ENCODE measurements at regions not wholly inside any gene's neighbourhood (a gene's known extent, or its start where the extent isn't known, plus 50 kb on each side); places are given as distances from the start of the nearest gene placed in this dataset.

- Mint-ChIP-seq H3K9me3 (peaks cover 0 to 10% (median 3%) of the 10 kb centered on the region in 7 donors), H3K27ac (no peak overlapping the region), H3K4me3 (no peak overlapping the region), H3K36me3 (peaks cover 0 to 5% of the 10 kb centered on the region in 2 donors), H3K4me1 (peaks cover 8% of the 10 kb centered on the region), H3K27me3 (ENCODE audit: low read depth in 3 of 3) (peaks cover 33 to 41% (median 38%) of the 10 kb centered on the region in 3 donors)
- peaks cover 3 to 6% of the 10 kb centered on the region in 2 donors for H3K4me1 ChIP-seq (ENCODE audit: control insufficient read depth in 1 of 2, insufficient read depth in 2 of 2, low read length in 2 of 2)
- no peak for DNase-seq
- H3K9ac ChIP-seq (ENCODE audit: insufficient read depth, low read length, poor library complexity, severe bottlenecking) = no peak overlapping the region
- H3K4me3 ChIP-seq (replicated peaks in 1 of 3; ENCODE audit: low read depth in 2 of 3, low read length in 3 of 3) = no peak overlapping the region
- no peaks in the 10 kb centered on the region for H3K36me3 ChIP-seq (replicated peaks in 1 of 2; ENCODE audit: control insufficient read depth in 1 of 2, insufficient read depth in 2 of 2, low read length in 2 of 2)
- H3K79me2 ChIP-seq (ENCODE audit: insufficient read depth, low read length) = no peaks in the 10 kb centered on the region
- no peaks in the 10 kb centered on the region for H4K20me1 ChIP-seq (ENCODE audit: insufficient read depth, low read length)
- no peak overlapping the region for H3K27ac ChIP-seq (ENCODE audit: low read depth in 1 of 2, low read length in 2 of 2)
- no peak for TF ChIP-seq CTCF (IDR thresholded peaks at IDR 0.05)
- no peaks in the 10 kb centered on the region for H3K9me3 ChIP-seq (replicated peaks in 1 of 2; ENCODE audit: control insufficient read depth in 1 of 2, insufficient read depth in 1 of 2, low read length in 2 of 2)
- no peak overlapping the region for H3K4me2 ChIP-seq (replicated peaks; ENCODE audit: extremely low read depth, low read length, poor library complexity, severe bottlenecking)
- peaks cover 15 to 39% of the 10 kb centered on the region in 2 donors for H3K27me3 ChIP-seq (ENCODE audit: control insufficient read depth in 2 of 2, insufficient read depth in 2 of 2, low read length in 2 of 2)
- intact Hi-C loops (cut with micrococcal nuclease) = loop anchor here (5.0 to 10.0 kb wide), 2 partner anchors 363 to 365 kb away; no protein-coding TSS in a partner anchor
- no peak overlapping the region for H2AFZ ChIP-seq (ENCODE audit: insufficient read depth, low read depth, low read length, poor library complexity, severe bottlenecking)
- no CpG with 5 or more reads among the region's 1 CpG for WGBS (ENCODE audit: insufficient coverage)
These were observed 73.5 kb upstream of the CASZ1 start for GRCh38 chr1:10869933-10870332.

DNA sequence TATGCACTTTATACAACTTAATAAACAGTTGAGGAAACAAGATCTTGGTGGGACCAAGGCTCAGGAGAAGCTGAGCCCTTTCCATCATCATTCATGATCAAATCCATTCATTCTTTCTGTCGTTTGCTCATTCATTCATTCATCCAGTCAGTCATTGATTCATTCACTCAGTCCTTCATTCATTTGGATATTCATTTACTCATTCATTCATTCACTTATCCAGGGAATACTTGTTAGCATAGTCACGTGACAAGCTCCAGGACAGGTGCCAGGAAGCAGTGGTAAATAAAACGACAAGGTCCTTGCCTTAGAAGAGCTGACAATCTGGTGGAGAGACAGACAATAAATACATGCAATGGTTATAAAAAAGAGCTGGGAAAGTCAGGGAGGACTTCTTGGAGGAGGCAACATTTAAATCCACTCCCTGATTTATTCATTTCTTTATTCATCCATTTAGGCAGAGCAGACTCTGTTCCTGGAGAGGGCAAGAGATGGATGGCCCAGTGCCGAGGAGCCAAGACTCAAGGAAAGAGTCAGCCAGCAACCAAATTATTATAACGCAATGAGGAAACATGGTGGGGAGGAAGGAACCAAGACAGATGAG is 74.1 kb upstream of the CASZ1 start:
- H3K27ac Mint-ChIP-seq = no peak overlapping the region
- H3K27me3 ChIP-seq (ENCODE audit: control insufficient read depth in 2 of 2, insufficient read depth in 2 of 2, low read length in 2 of 2) = peaks cover 11 to 32% of the 10 kb centered on the region in 2 donors

More for the DNA sequence above, 74.1 kb upstream of the CASZ1 start:
- no peak for DNase-seq
- Histone ChIP-seq H3K4me1 (ENCODE audit: control insufficient read depth in 1 of 2, insufficient read depth in 2 of 2, low read length in 2 of 2) (peaks cover 3 to 6% of the 10 kb centered on the region in 2 donors), H3K27ac (ENCODE audit: low read depth in 1 of 2, low read length in 2 of 2) (no peak overlapping the region), H3K9ac (ENCODE audit: insufficient read depth, low read length, poor library complexity, severe bottlenecking) (no peak overlapping the region), H3K9me3 (replicated peaks in 1 of 2; ENCODE audit: control insufficient read depth in 1 of 2, insufficient read depth in 1 of 2, low read length in 2 of 2) (no peaks in the 10 kb centered on the region), H2AFZ (ENCODE audit: insufficient read depth, low read depth, low read length, poor library complexity, severe bottlenecking) (no peak overlapping the region), H3K79me2 (ENCODE audit: insufficient read depth, low read length) (no peaks in the 10 kb centered on the region), H3K4me2 (replicated peaks; ENCODE audit: extremely low read depth, low read length, poor library complexity, severe bottlenecking) (no peak overlapping the region), H4K20me1 (ENCODE audit: insufficient read depth, low read length) (no peaks in the 10 kb centered on the region), H3K4me3 (replicated peaks in 1 of 3; ENCODE audit: low read depth in 2 of 3, low read length in 3 of 3) (no peak overlapping the region), H3K36me3 (replicated peaks in 1 of 2; ENCODE audit: control insufficient read depth in 1 of 2, insufficient read depth in 2 of 2, low read length in 2 of 2) (no peaks in the 10 kb centered on the region)
- H3K4me3 Mint-ChIP-seq = no peak overlapping the region
- H3K27me3 Mint-ChIP-seq (ENCODE audit: low read depth in 3 of 3) = peaks cover 26 to 35% (median 32%) of the 10 kb centered on the region in 3 donors
- H3K36me3 Mint-ChIP-seq = peaks cover 0 to 5% of the 10 kb centered on the region in 2 donors
- intact Hi-C loops (cut with micrococcal nuclease) = no loop called here
- peaks cover 8% of the 10 kb centered on the region for H3K4me1 Mint-ChIP-seq
- 82% methylated on average over 1 of the region's 5 CpGs for WGBS (ENCODE audit: insufficient coverage)
- H3K9me3 Mint-ChIP-seq = peaks cover 0 to 9% (median 3%) of the 10 kb centered on the region in 7 donors
- no peak for TF ChIP-seq CTCF (IDR thresholded peaks at IDR 0.05)

Measured in CD14-positive monocyte (primary cell).